Hematopoietic multipotent progenitor cell treated with erythropoietin and hydrocortisone succinate and interleukin-3 and kit ligand, for 15 days (in vitro differentiated cells): ENCODE measurements at regions not wholly inside any gene's neighbourhood (a gene's known extent, or its start where the extent isn't known, plus 50 kb on each side); places are given as distances from the start of the nearest gene placed in this dataset.
"Not testable (repeated sequence)": the region's sequence is repeated elsewhere in the genome, so short reads cannot be mapped to it uniquely, and the experiment has no call there.

Source experiments
- DNase-seq: peaks from one replicate; pipeline ENCODE4 v3.0.0-alpha.2; 2015; ENCODE audit warnings: low spot score

- no peak for DNase-seq
Observed at GRCh38 chr21:15311510-15311909, 246.7 kb upstream of the NRIP1 start.

DNA sequence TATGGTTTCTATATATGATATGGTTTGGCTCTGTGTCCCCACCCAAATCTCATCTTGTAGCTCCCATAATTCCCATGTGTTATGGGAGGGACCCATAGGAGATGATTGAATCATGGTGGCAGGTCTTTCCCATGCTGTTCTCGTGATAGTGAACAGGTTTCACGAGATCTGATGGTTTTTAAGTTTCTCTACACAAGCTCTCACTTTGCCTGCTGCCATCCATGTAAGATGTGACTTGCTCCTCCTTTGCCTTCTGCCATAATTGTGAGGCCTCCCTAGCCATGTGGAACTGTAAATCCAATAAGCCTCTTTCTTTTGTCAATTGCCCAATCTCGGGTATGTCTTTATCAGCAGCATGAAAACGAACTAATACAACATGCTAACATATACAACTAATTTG lies 252.2 kb upstream of the NRIP1 start:
- DNase-seq, result not testable (repeated sequence)

GRCh38 chr21:15319727-15320126 lies 254.9 kb upstream of the NRIP1 start:
- DNase-seq, result no peak

- no peak for DNase-seq
Observed at GRCh38 chr21:15324542-15324941, 259.7 kb upstream of the NRIP1 start.

GRCh38 chr21:15326032-15326867 lies 261.4 kb upstream of the NRIP1 start:
- no peak for DNase-seq

DNA sequence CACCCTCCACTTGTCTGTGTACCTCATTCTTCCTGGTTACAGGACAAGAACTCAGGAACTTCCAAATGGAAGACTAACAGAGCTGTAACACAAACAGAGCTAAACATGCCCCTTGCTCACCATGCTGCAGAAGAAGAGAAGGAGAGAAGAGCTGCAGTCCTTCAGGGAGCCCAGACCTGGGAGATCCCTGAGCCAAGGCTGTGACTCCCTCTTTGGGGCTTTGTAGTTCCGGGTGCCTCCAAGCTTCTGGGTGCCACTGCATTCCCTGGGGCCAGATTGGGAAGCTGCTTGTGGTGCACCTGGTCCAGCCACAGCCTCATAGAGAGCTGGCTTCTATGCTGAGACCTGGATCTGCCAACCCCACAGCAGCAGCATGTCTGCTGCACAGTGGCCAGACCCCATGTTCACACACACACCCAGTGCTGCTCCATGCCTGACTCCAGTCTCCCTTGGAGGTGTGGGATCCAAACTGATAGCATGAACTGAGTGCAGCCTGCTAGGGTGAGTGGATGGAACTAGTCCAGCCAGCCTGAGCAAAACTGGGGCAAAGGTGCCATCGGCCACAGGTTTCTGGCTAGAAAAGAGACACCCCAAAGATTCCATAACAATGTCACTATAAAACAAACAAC lies 263.0 kb upstream of the NRIP1 start:
- DNase-seq, result no peak

- no peak for DNase-seq
Observed at GRCh38 chr21:15329191-15329590, 264.4 kb upstream of the NRIP1 start.

- DNase-seq, result no peak
Observed at GRCh38 chr21:15330872-15331271, 266.1 kb upstream of the NRIP1 start.

DNA sequence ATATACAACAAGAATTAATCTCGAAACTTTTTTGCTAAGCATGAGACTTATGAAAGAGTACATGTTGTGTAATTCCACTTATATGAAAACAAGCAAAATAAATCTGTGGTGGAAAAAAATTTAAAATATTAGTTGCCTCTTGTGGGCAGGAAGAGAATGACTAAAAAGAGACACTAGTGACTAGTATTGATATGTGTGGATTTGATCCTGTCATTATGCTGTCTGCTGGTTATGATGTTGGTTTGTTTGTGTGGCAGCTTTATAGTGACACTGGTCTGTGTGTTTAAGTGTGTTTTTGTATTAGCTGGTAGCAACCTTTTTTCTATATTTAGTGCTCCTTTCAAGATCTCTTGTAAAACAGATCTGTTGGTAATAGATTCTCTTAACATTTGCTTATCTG lies 267.8 kb upstream of the NRIP1 start:
- no peak for DNase-seq

GRCh38 chr21:15333136-15333710 lies 268.4 kb upstream of the NRIP1 start:
- DNase-seq, result no peak

DNA sequence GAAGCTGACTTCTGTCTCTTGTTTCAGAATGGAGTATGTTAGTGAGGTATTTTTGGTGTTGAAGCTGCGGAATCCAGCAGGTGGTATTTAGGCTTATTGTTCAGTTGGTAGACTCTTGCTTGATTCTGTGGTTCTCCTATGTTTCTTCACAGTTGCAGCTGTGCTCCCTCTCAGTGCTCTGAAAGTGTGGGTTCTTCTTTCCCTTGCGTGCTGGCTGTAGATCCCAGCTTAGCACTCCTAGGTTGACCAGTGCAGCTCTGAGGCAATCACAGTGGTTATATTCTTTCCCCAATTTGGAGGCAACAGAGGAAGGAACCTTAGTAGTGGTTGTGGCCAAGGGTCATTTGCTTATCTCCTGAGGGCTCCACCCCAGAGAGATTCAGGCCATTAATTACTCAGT lies 269.2 kb upstream of the NRIP1 start:
- DNase-seq, result no peak

DNA sequence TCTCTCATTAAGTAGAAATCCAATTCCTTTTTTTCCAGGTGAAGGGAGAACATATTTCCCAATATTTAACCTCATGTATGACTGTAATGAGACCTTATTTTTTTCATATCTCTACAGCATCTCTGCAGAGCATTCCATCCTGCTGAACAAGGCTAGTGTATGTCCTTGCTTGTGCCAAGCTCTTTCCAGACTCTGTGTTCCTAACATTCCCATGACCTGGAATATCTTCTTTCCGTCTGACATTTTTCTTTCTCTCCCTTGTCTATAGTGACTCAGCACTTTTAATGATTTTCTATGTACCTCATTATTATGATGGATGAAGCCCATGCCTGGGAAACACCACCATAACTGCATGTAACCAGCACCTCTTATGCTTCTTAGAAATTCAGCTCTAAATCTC lies 278.3 kb upstream of the NRIP1 start:
- DNase-seq, result no peak

GRCh38 chr21:15352009-15352408 lies 287.2 kb upstream of the NRIP1 start:
- no peak for DNase-seq

- no peak for DNase-seq
Observed at GRCh38 chr21:15353546-15353945, 288.7 kb upstream of the NRIP1 start.

GRCh38 chr21:15354516-15354915 lies 289.7 kb upstream of the NRIP1 start:
- DNase-seq, result no peak

DNA sequence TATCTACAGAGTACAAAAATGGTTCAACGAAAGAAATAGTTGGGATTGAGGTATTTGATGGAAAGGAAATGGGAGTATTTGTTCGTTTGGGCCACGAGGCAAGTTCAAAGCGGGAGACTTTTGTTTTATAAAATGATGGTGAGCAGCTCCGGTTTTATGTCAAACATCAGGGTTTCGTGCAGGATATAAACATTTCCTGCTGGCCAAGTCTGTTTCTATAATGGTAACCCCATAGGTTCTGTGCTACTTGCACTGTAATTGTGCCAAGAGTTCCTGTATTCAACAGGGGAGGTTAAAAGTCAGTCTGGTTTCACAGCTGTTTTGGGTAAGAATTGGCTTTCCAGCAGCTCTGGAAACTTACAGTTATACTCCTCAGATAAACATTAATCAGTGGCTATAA lies 290.3 kb upstream of the NRIP1 start:
- DNase-seq, result no peak

GRCh38 chr21:15359251-15359650 lies 294.5 kb upstream of the NRIP1 start:
- DNase-seq, result no peak

- no peak for DNase-seq
Observed at GRCh38 chr21:15362458-15362857, 297.7 kb upstream of the NRIP1 start.

DNA sequence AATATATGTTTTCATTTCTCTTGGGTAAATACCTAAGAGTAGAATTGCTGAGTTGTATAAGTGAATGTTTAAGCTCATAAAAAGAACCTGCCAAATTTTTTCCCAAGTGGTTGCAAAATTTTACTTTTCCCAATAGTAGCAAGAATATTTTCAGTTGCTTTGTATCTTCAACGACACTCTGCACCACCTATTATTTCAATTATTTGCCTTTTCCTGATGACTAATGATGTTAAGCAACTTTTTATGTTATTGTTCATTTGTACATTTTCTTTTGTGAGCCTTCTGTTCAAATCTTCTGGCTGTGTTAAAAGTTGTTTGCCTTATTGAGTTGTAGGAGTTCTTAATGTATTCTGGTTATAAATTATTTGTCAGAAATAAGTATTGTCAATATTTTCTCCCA lies 299.1 kb upstream of the NRIP1 start:
- no peak for DNase-seq

GRCh38 chr21:15365751-15366392 lies 301.1 kb upstream of the NRIP1 start:
- no peak for DNase-seq

- no peak for DNase-seq
Observed at GRCh38 chr21:15366555-15366954, 301.8 kb upstream of the NRIP1 start.

DNA sequence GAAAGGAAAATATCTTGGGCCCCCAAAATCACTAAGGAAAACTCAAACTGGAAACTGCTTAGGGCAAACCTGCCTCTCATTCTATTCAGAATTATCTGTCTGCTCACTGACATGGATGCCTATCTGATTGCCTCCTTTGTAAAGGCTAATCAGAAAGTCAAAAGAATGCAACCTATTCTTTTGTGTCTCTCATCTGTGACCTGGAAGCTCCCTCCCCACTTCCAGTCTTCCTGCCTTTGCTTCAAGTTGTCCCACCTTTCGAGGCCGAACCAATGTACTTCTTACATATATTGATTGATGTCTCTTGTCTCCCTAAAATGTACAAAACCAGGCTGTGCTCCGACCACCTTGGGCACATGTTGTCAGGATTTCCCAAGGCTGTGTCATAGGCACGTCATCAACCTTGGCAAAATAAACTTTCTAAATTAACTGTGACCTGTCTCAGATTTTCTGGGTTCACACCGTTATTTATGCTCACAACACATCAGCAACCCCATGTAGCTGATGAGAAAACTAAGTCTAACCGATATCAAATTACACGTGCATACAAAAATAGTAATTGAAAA lies 302.3 kb upstream of the NRIP1 start:
- DNase-seq, result no peak
